NT2/D1 (cell line): ENCODE measurements at regions not wholly inside any gene's neighbourhood (a gene's known extent, or its start where the extent isn't known, plus 50 kb on each side); places are given as distances from the start of the nearest gene placed in this dataset.

Source experiments
- SUZ12 ChIP-seq: IDR thresholded peaks from 2 replicates; pipeline ENCODE4 v1.6.1; 2011; ENCODE audit not compliant: insufficient read length, insufficient read depth; ENCODE audit errors: extremely low read depth
- YY1 ChIP-seq: IDR thresholded peaks from 2 replicates; pipeline ENCODE4 v1.6.1; 2011; ENCODE audit not compliant: insufficient read length, insufficient read depth
- ZNF274 ChIP-seq: IDR thresholded peaks from 2 replicates; pipeline ENCODE4 v1.6.1; 2011; ENCODE audit warnings: mild to moderate bottlenecking, low read depth, low read length

GRCh38 chr6:11326116-11326515 lies 93.6 kb upstream of the NEDD9 start:
- no peak for TF ChIP-seq YY1
- no peak for TF ChIP-seq SUZ12
- no peak for TF ChIP-seq ZNF274
